ENCODE measurements at regions not wholly inside any gene's neighbourhood (a gene's known extent, or its start where the extent isn't known, plus 50 kb on each side); places are given as distances from the start of the nearest gene placed in this dataset.
"Not testable (repeated sequence)": the region's sequence is repeated elsewhere in the genome, so short reads cannot be mapped to it uniquely, and the experiment has no call there.

DNA sequence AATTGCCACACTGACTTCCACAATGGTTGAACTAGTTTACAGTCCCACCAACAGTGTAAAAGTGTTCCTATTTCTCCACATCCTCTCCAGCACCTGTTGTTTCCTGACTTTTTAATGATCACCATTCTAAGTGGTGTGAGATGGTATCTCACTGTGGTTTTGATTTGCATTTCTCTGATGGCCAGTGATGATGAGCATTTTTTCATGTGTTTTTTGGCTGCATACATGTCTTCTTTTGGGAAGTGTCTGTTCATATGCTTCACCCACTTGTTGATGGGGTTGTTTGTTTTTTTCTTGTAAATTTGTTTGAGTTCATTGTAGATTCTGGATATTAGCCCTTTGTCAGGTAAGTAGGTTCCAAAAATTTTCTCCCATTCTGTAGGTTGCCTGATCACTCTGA is 148.5 kb upstream of the ACTBL2 start:
- TF ChIP-seq, protein P1, sequence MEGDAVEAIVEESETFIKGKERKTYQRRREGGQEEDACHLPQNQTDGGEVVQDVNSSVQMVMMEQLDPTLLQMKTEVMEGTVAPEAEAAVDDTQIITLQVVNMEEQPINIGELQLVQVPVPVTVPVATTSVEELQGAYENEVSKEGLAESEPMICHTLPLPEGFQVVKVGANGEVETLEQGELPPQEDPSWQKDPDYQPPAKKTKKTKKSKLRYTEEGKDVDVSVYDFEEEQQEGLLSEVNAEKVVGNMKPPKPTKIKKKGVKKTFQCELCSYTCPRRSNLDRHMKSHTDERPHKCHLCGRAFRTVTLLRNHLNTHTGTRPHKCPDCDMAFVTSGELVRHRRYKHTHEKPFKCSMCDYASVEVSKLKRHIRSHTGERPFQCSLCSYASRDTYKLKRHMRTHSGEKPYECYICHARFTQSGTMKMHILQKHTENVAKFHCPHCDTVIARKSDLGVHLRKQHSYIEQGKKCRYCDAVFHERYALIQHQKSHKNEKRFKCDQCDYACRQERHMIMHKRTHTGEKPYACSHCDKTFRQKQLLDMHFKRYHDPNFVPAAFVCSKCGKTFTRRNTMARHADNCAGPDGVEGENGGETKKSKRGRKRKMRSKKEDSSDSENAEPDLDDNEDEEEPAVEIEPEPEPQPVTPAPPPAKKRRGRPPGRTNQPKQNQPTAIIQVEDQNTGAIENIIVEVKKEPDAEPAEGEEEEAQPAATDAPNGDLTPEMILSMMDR (IDR thresholded peaks at IDR 0.05), result not testable (repeated sequence)
- not testable (repeated sequence) for TF ChIP-seq EP300 (IDR thresholded peaks at IDR 0.05)
